ENCODE measurements at regions not wholly inside any gene's neighbourhood (a gene's known extent, or its start where the extent isn't known, plus 50 kb on each side); places are given as distances from the start of the nearest gene placed in this dataset.
"Not testable (repeated sequence)": the region's sequence is repeated elsewhere in the genome, so short reads cannot be mapped to it uniquely, and the experiment has no call there.

DNA sequence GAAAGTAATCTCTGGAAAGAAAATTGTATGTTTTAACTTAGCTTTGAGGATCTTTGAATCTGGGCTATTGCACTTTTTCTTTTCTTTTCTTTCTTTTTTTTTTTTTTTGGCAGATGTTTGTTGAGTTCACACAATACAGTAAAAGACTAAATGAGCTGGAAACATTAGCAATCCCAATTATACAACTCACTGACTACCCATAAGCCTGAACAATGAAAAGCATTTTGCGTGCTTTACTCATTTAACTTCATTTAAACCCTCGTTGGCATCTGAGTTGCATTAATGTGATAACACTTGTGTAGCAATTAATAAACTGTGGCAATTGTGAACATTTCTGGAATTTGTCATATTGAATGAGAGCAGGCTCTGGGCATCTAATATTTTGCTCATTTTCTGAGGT, 269.4 kb upstream of the RBMS3 start:
- no peak for DNase-seq (ENCODE audit: extremely low spot score)
- no peaks in the 10 kb centered on the region for H3K4me1 ChIP-seq
- WGBS = 94% methylated on average over 2 of the region's 2 CpGs
- no peaks in the 10 kb centered on the region for H3K27me3 ChIP-seq
- H3K9me3 ChIP-seq = no peaks in the 10 kb centered on the region
- TF ChIP-seq EP300 (IDR thresholded peaks at IDR 0.05) = no peak
- no peaks in the 10 kb centered on the region for H3K36me3 ChIP-seq
- intact Hi-C loops (cut with DNase I) = no loop called here
- no peak overlapping the region for H3K27ac ChIP-seq (replicated peaks in 1 of 4)
- H3K4me3 ChIP-seq = no peak overlapping the region

DNA sequence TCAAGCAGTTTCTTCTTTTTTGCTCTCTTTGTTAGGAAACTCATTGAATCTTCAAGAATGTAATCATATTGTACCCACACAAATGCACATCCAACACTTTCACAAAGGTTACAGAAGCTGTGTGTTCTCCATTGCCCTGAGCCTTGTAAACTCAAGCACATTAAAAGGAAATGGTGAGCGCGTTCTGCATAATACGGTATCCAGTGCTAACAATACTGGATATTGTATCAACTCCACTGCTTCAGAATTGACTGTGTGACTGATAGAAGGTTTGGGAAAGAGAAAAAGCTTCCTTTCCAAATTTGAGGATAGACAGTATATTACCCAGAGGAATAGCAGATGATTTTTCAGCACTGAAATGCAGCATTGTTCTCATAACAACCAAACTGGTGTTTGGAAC, 268.9 kb upstream of the RBMS3 start:
- H3K4me3 ChIP-seq = no peak overlapping the region
- intact Hi-C loops (cut with DNase I) = no loop called here
- no peaks in the 10 kb centered on the region for H3K36me3 ChIP-seq
- 83% methylated on average over 3 of the region's 3 CpGs for WGBS
- DNase-seq (ENCODE audit: extremely low spot score) = no peak
- TF ChIP-seq POLR2A (IDR thresholded peaks at IDR 0.05; ENCODE audit: low read depth) (no peak), EP300 (IDR thresholded peaks at IDR 0.05) (no peak), POLR2AphosphoS5 (IDR thresholded peaks at IDR 0.05) (no peak)
- TF ChIP-seq, protein P1, sequence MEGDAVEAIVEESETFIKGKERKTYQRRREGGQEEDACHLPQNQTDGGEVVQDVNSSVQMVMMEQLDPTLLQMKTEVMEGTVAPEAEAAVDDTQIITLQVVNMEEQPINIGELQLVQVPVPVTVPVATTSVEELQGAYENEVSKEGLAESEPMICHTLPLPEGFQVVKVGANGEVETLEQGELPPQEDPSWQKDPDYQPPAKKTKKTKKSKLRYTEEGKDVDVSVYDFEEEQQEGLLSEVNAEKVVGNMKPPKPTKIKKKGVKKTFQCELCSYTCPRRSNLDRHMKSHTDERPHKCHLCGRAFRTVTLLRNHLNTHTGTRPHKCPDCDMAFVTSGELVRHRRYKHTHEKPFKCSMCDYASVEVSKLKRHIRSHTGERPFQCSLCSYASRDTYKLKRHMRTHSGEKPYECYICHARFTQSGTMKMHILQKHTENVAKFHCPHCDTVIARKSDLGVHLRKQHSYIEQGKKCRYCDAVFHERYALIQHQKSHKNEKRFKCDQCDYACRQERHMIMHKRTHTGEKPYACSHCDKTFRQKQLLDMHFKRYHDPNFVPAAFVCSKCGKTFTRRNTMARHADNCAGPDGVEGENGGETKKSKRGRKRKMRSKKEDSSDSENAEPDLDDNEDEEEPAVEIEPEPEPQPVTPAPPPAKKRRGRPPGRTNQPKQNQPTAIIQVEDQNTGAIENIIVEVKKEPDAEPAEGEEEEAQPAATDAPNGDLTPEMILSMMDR (IDR thresholded peaks at IDR 0.05) = no peak
- H3K4me1 ChIP-seq = no peaks in the 10 kb centered on the region
- H3K27me3 ChIP-seq = no peaks in the 10 kb centered on the region
- H3K27ac ChIP-seq (replicated peaks in 1 of 4) = no peak overlapping the region
- H3K9me3 ChIP-seq = no peaks in the 10 kb centered on the region

DNA sequence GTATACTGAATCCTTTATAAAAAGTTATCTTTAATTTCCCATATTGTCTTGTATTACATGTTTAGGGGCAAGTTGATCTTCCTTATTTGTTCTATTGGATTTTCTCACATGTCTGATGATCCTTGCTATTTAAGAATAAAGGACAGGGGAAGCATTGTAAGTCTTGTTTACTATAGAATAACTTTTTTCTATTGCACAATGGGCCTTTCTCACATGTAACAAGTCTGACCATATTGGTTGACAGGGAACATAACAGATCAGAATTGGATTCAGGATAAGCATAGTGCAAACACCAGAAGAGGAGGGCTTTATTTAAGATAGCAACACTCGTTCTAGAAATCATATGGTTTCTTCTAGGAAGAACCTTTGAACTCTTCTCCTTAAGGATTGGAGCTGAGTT, 257.9 kb upstream of the RBMS3 start:
- no peaks in the 10 kb centered on the region for H3K4me1 ChIP-seq
- no peaks in the 10 kb centered on the region for H3K9me3 ChIP-seq
- no peak overlapping the region for H3K27ac ChIP-seq (replicated peaks in 1 of 4)
- TF ChIP-seq EP300 (IDR thresholded peaks at IDR 0.05) (no peak), POLR2AphosphoS5 (IDR thresholded peaks at IDR 0.05) (no peak), POLR2A (IDR thresholded peaks at IDR 0.05; ENCODE audit: low read depth) (no peak)
- TF ChIP-seq, protein P1 (IDR thresholded peaks at IDR 0.05) = no peak
- no peaks in the 10 kb centered on the region for H3K36me3 ChIP-seq
- no peaks in the 10 kb centered on the region for H3K27me3 ChIP-seq
- DNase-seq (ENCODE audit: extremely low spot score) = no peak
- 80% methylated on average over 1 of the region's 1 CpG for WGBS
- no peak overlapping the region for H3K4me3 ChIP-seq
- intact Hi-C loops (cut with DNase I) = no loop called here

DNA sequence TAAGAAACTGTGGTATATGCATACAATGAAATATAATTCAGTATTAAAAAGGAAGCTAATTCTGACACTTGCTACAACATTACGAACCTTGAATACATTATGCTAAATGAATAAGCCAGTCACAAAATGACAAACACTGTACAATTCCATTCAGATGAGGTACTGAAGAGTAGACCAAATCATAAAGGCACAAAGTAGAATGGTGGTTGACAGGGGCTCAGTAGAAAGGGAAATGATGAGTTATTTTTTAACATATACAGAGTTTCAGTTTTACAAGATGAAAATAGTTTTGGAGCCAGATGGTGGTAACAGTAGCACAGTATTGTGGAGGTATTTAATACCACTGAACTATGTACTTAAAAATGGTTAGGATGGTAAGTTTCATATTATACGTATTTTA, 254.6 kb upstream of the RBMS3 start:
- Histone ChIP-seq H3K9me3 (no peaks in the 10 kb centered on the region), H3K4me3 (no peak overlapping the region), H3K36me3 (no peaks in the 10 kb centered on the region), H3K27ac (replicated peaks in 1 of 4) (no peak overlapping the region), H3K4me1 (no peaks in the 10 kb centered on the region), H3K27me3 (no peaks in the 10 kb centered on the region)
- DNase-seq (ENCODE audit: extremely low spot score) = no peak
- 92% methylated on average over 2 of the region's 2 CpGs for WGBS
- TF ChIP-seq POLR2AphosphoS5 (IDR thresholded peaks at IDR 0.05) (no peak), POLR2A (IDR thresholded peaks at IDR 0.05; ENCODE audit: low read depth) (no peak), EP300 (IDR thresholded peaks at IDR 0.05) (no peak)
- TF ChIP-seq, protein P1 (IDR thresholded peaks at IDR 0.05) = no peak
- intact Hi-C loops (cut with DNase I) = no loop called here

DNA sequence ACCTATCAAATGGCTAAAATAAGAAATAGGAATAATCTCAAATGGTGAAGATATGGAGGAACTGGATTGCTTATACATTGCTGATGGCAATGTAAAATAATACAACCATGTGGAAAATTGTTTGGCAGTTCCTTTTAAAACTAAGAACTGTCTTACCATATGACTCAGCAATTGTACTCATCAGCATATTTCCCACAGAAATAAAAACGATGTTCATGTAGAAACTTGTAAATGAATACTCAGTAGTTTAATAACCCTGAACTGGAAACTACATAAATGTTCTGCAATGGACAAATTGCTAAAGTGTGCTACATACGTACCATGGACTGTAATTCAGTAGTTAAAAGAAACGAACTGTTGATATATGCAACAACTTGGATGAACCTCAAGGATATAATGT, 253.9 kb upstream of the RBMS3 start:
- Histone ChIP-seq H3K4me1 (no peaks in the 10 kb centered on the region), H3K4me3 (no peak overlapping the region), H3K9me3 (no peaks in the 10 kb centered on the region), H3K27ac (replicated peaks in 1 of 4) (no peak overlapping the region), H3K27me3 (no peaks in the 10 kb centered on the region), H3K36me3 (no peaks in the 10 kb centered on the region)
- TF ChIP-seq, protein P1 (IDR thresholded peaks at IDR 0.05) = no peak
- TF ChIP-seq EP300 (IDR thresholded peaks at IDR 0.05) (no peak), POLR2AphosphoS5 (IDR thresholded peaks at IDR 0.05) (no peak), POLR2A (IDR thresholded peaks at IDR 0.05; ENCODE audit: low read depth) (no peak)
- 92% methylated on average over 3 of the region's 3 CpGs for WGBS
- intact Hi-C loops (cut with DNase I) = no loop called here
- DNase-seq (ENCODE audit: extremely low spot score) = no peak

DNA sequence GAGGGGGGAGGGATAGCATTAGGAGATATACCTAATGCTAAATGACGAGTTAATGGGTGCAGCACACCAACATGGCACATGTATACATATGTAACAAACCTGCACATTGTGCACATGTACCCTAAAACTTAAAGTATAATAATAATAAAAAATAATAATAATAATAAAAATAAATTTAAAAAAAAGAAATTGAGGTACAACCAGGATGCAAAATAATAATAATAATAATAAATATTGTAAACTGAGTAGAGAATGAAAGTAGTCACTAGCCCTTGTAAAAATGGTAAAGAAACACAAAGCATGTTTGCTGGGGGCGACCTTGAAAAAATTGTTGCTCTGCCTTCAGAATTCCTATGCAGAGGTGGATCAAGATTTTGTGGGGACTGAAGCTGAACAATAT, 249.7 kb upstream of the RBMS3 start:
- H3K4me1 ChIP-seq; intact Hi-C loops (cut with DNase I); H3K27ac ChIP-seq (replicated peaks in 1 of 4); H3K9me3 ChIP-seq; H3K27me3 ChIP-seq; DNase-seq (ENCODE audit: extremely low spot score); H3K36me3 ChIP-seq; H3K4me3 ChIP-seq: not testable (repeated sequence)
- WGBS = 90% methylated on average over 2 of the region's 2 CpGs

Measured in esophagus muscularis mucosa (tissue), 4 donors.